ENCODE measurements at regions not wholly inside any gene's neighbourhood (a gene's known extent, or its start where the extent isn't known, plus 50 kb on each side); places are given as distances from the start of the nearest gene placed in this dataset.

DNA sequence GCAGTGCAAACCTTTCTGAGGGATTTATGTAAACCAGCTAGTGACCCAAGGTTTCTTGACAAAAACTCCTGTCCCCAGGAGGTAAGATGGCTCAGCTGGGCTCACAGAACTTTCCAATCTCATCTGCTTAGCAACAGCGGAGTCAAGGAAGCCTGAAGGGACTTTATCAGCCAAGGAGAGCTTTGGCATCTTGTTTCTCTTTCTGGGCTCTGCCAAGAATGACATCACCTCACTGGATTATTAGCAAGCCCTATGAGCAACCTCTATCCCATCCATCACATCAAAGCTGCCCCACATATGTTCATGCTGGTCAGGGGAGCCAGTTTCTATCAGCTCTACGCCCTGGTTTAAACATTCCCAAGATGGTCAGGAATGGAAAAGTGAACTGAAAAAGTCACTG lies 461.3 kb downstream of the ENC1 start:
- TF ChIP-seq RAD21 (IDR thresholded peaks at IDR 0.05; ENCODE audit: low read depth) = no peak
- TF ChIP-seq ZBTB7A (IDR thresholded peaks at IDR 0.05; ENCODE audit: low read depth) = no peak
